ENCODE measurements at regions not wholly inside any gene's neighbourhood (a gene's known extent, or its start where the extent isn't known, plus 50 kb on each side); places are given as distances from the start of the nearest gene placed in this dataset.
"Not testable (repeated sequence)": the region's sequence is repeated elsewhere in the genome, so short reads cannot be mapped to it uniquely, and the experiment has no call there.

DNA sequence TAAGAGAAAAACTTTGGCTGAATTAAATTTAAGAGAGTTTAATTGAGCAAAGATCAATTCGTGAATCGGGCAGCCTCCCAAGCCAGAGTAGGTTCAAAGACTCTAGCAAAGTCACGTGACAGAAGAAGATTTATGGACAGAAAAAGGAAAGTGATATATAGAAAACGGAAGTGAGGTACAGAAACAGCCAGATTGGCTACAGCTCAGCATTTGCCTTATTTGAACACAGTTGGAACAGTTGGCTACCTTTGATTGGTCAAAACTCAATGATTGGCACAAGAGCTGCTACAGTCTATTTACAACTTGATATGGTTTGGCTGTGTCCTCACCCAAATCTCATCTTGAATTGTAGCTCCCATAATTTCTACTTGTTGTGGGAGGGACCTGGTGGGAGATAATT is 102.6 kb downstream of the PLG start:
- no peaks in the 10 kb centered on the region for H3K36me3 Mint-ChIP-seq
- no peak for DNase-seq (ENCODE audit: extremely low spot score, unreplicated experiment)
- no peak overlapping the region for H3K27ac Mint-ChIP-seq
- no peak overlapping the region for H3K4me3 Mint-ChIP-seq
- no peaks in the 10 kb centered on the region for H3K27me3 Mint-ChIP-seq
- TF ChIP-seq, protein P1, sequence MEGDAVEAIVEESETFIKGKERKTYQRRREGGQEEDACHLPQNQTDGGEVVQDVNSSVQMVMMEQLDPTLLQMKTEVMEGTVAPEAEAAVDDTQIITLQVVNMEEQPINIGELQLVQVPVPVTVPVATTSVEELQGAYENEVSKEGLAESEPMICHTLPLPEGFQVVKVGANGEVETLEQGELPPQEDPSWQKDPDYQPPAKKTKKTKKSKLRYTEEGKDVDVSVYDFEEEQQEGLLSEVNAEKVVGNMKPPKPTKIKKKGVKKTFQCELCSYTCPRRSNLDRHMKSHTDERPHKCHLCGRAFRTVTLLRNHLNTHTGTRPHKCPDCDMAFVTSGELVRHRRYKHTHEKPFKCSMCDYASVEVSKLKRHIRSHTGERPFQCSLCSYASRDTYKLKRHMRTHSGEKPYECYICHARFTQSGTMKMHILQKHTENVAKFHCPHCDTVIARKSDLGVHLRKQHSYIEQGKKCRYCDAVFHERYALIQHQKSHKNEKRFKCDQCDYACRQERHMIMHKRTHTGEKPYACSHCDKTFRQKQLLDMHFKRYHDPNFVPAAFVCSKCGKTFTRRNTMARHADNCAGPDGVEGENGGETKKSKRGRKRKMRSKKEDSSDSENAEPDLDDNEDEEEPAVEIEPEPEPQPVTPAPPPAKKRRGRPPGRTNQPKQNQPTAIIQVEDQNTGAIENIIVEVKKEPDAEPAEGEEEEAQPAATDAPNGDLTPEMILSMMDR (conservative IDR thresholded peaks at IDR 0.05): no peak
- no peaks in the 10 kb centered on the region for H3K4me1 Mint-ChIP-seq (ENCODE audit: unreplicated experiment)
- no peaks in the 10 kb centered on the region for H3K9me3 Mint-ChIP-seq

DNA sequence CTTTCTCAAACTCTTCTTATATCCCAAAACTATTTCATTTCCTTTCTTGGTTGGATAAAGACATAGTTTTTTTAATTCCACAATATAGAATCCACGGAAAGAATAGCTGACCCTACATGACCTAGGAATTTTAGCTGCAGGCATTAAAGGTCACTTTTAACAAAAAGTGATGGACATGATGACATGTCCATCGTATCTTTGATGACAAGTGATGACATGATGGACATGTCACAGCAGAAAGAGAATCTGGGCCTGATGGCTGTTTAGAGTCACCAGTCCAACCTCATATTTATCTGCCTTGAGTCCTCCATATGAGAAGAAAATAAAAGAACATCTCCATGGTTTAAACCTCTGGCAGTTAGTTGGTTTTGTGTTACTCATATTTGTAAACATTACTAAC is 106.2 kb downstream of the PLG start:
- Mint-ChIP-seq H3K36me3 (no peaks in the 10 kb centered on the region), H3K4me3 (no peak overlapping the region), H3K4me1 (ENCODE audit: unreplicated experiment) (no peaks in the 10 kb centered on the region), H3K27me3 (peaks cover 3% of the 10 kb centered on the region), H3K27ac (no peak overlapping the region), H3K9me3 (no peaks in the 10 kb centered on the region)
- TF ChIP-seq, protein P1 (conservative IDR thresholded peaks at IDR 0.05): no peak
- no peak for DNase-seq (ENCODE audit: extremely low spot score, unreplicated experiment)

DNA sequence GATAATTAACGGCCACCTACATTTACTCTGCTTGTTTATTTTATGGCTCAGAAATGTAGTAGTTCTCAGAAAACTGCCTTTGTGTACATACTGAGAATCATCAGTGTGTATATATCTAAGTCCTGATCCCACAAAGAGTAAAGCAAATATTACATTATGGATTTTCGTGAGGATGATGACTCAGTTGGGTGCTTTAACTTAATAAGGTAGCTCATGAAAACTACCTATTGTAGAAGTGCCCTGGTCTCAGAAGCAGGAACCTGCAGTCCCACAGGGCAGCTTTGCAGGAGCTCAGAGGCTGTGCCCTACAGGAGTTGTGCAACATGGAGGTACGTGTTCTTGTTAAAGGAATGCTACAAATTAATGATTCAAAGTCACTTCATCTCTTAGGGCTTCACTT is 108.2 kb downstream of the PLG start:
- Mint-ChIP-seq H3K27ac (no peak overlapping the region), H3K4me3 (no peak overlapping the region), H3K36me3 (no peaks in the 10 kb centered on the region), H3K27me3 (peaks cover 3% of the 10 kb centered on the region), H3K9me3 (no peaks in the 10 kb centered on the region), H3K4me1 (ENCODE audit: unreplicated experiment) (no peaks in the 10 kb centered on the region)
- TF ChIP-seq, protein P1 (conservative IDR thresholded peaks at IDR 0.05): no peak
- no peak for DNase-seq (ENCODE audit: extremely low spot score, unreplicated experiment)

GRCh38 chr6:160812097-160812496 is 110.1 kb downstream of the PLG start:
- Mint-ChIP-seq H3K4me1 (ENCODE audit: unreplicated experiment) (no peaks in the 10 kb centered on the region), H3K36me3 (no peaks in the 10 kb centered on the region), H3K27ac (no peak overlapping the region), H3K9me3 (no peaks in the 10 kb centered on the region), H3K4me3 (no peak overlapping the region), H3K27me3 (peaks cover 3% of the 10 kb centered on the region)
- no peak for DNase-seq (ENCODE audit: extremely low spot score, unreplicated experiment)
- TF ChIP-seq, protein P1 (conservative IDR thresholded peaks at IDR 0.05): no peak

- no peak overlapping the region for H3K4me3 Mint-ChIP-seq
- H3K4me1 Mint-ChIP-seq (ENCODE audit: unreplicated experiment): no peaks in the 10 kb centered on the region
- H3K27ac Mint-ChIP-seq: no peak overlapping the region
- H3K36me3 Mint-ChIP-seq: no peaks in the 10 kb centered on the region
- no peak for DNase-seq (ENCODE audit: extremely low spot score, unreplicated experiment)
- H3K27me3 Mint-ChIP-seq: no peaks in the 10 kb centered on the region
- no peaks in the 10 kb centered on the region for H3K9me3 Mint-ChIP-seq
- TF ChIP-seq, protein P1 (conservative IDR thresholded peaks at IDR 0.05): no peak
Observed at GRCh38 chr6:160818934-160819333, 116.9 kb downstream of the PLG start.

GRCh38 chr6:160820661-160821060 is 118.6 kb downstream of the PLG start:
- not testable (repeated sequence) for H3K4me1 Mint-ChIP-seq (ENCODE audit: unreplicated experiment); H3K27ac Mint-ChIP-seq; H3K9me3 Mint-ChIP-seq; H3K36me3 Mint-ChIP-seq; DNase-seq (ENCODE audit: extremely low spot score, unreplicated experiment); H3K27me3 Mint-ChIP-seq; H3K4me3 Mint-ChIP-seq
